GM19239 (cell line): ENCODE measurements at regions not wholly inside any gene's neighbourhood (a gene's known extent, or its start where the extent isn't known, plus 50 kb on each side); places are given as distances from the start of the nearest gene placed in this dataset.
"Not testable (repeated sequence)": the region's sequence is repeated elsewhere in the genome, so short reads cannot be mapped to it uniquely, and the experiment has no call there.

Source experiments
- DNase-seq: peaks from one replicate; pipeline ENCODE4 v3.0.0; 2011; ENCODE audit warnings: low spot score; ENCODE audit not compliant: insufficient read length
- FAIRE-seq: peaks from 2 replicates; lab custom pipeline; 2011; peaks lifted over from hg19 to GRCh38; lab: Jason Lieb, UNC

- DNase-seq: no peak
- FAIRE-seq: no peak
Observed at GRCh38 chr10:57891201-57892006, 376.3 kb downstream of the IPMK start.

GRCh38 chr10:57890691-57891090 lies 377.0 kb downstream of the IPMK start:
- DNase-seq: no peak
- FAIRE-seq: no peak

- not testable (repeated sequence) for DNase-seq, FAIRE-seq
Observed at GRCh38 chr10:57885618-57885968, 382.1 kb downstream of the IPMK start.

- DNase-seq (no peak), FAIRE-seq (no peak)
Observed at GRCh38 chr10:57884965-57885617, 382.6 kb downstream of the IPMK start.

- DNase-seq: no peak
- no peak for FAIRE-seq
Observed at GRCh38 chr10:57884407-57884806, 383.3 kb downstream of the IPMK start.

- FAIRE-seq: no peak
Observed at GRCh38 chr10:57880446-57881227, 387.1 kb downstream of the IPMK start.

GRCh38 chr10:57874810-57875209 lies 392.9 kb downstream of the IPMK start:
- DNase-seq: no peak
- FAIRE-seq: no peak

More at GRCh38 chr10:57880446-57881227, 387.1 kb downstream of the IPMK start:
- DNase-seq: no peak

- DNase-seq: no peak
- no peak for FAIRE-seq
Observed at GRCh38 chr10:57867241-57867640, 400.5 kb downstream of the IPMK start.

GRCh38 chr10:57864765-57865680 lies 402.7 kb downstream of the IPMK start:
- FAIRE-seq (no peak), DNase-seq (no peak)

GRCh38 chr10:57849691-57850357 lies 417.9 kb downstream of the IPMK start:
- FAIRE-seq (no peak), DNase-seq (no peak)

- DNase-seq (no peak), FAIRE-seq (no peak)
Observed at GRCh38 chr10:57846307-57847065, 421.2 kb downstream of the IPMK start.

- DNase-seq (no peak), FAIRE-seq (no peak)
Observed at GRCh38 chr10:57844387-57844998, 423.2 kb downstream of the IPMK start.

GRCh38 chr10:57830877-57831560 lies 436.7 kb downstream of the IPMK start:
- no peak for DNase-seq
- FAIRE-seq: no peak

- DNase-seq (no peak), FAIRE-seq (no peak)
Observed at GRCh38 chr10:57825015-57825414, 442.7 kb downstream of the IPMK start.

- no peak for FAIRE-seq
- DNase-seq: no peak
Observed at GRCh38 chr10:57823398-57823797, 444.3 kb downstream of the IPMK start.

- FAIRE-seq (no peak), DNase-seq (no peak)
Observed at GRCh38 chr10:57822965-57823364, 444.7 kb downstream of the IPMK start.

GRCh38 chr10:57818522-57818921 lies 449.2 kb downstream of the IPMK start:
- FAIRE-seq: no peak
- DNase-seq: no peak

- DNase-seq (no peak), FAIRE-seq (no peak)
Observed at GRCh38 chr10:57817741-57818140, 450.0 kb downstream of the IPMK start.
